H4 (cell line): ENCODE measurements at regions not wholly inside any gene's neighbourhood (a gene's known extent, or its start where the extent isn't known, plus 50 kb on each side); places are given as distances from the start of the nearest gene placed in this dataset.

Experiments used
- DNase-seq: peaks from one replicate; pipeline ENCODE4 v3.0.0-alpha.2; 2015; ENCODE audit warnings: low spot score

DNA sequence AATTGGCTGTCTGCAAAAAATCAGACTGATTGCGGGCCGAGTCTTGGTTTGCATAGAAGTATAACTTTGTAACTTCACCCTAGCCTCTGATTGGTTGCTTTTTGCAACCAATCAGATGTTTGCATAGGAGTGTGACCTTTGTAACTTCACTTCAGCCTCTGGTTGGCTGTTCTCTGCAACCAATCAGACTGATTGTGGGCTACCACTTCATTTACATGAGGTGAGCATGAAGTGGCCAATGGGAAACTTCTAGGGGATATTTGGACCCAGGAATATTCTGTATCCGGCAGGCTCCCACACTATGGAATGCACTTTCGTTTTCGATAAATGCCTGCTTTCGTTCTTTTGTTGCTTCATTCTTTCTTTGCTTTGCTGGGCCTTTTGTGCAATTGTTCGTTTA lies 667.7 kb downstream of the FAM133A start:
- peak; percentile 71 for DNase-seq

DNA sequence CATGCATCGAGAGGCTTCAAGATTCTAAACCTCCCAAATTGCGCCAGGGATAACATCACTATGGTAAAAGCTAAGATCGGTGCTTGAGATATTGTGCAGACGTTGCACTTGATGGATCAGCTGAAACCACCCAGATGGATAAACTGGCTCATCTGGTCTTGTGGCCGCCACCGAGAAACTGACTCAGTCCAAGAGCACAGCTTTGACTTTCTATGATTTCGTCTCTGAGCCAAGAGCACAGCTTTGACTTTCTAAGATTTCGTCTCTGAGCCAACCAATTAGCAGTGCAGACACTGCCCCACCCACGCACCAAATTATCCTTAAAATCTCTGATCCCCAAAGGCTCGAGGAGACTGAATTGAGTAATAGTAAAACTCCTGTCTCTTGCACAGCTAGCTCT lies 687.2 kb downstream of the FAM133A start:
- DNase-seq = peak; percentile 7

DNA sequence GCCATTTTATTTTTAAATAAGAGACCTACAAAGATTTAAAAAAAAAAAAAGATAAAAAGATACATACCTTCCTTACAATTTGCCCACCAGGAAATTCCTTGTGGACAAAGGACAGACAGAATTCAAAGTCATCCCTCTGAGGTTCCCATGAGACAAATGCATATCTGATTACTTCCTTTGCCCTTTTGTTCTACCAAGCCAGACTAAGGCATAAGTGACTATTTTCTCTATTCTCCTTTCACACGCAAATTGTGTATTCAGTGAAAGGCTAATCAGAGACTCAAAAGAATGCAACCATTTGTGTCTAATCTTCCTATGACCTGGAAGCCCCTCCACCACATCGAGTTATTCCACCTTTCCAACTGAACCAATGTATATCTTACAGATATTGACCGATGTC lies 691.7 kb downstream of the FAM133A start:
- no peak for DNase-seq

DNA sequence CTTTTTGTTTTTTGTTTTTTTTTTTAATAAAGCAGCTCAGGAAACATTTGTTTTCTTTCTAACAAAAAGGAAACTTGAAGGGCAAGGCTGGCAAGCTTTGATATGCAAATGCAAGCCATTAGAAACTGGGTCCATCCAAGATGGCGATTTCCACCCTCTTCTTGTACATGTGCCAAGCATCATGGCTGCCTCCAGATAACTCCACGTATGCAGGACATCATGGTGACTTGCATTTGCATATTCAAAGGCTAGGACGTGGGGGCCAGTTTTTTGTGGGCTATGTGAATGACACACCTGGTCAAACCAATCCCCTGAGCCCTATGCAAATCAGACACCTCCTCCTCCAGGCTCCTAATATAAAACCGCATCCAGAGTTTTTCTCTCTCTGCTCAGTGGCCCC lies 692.6 kb downstream of the FAM133A start:
- DNase-seq = no peak

DNA sequence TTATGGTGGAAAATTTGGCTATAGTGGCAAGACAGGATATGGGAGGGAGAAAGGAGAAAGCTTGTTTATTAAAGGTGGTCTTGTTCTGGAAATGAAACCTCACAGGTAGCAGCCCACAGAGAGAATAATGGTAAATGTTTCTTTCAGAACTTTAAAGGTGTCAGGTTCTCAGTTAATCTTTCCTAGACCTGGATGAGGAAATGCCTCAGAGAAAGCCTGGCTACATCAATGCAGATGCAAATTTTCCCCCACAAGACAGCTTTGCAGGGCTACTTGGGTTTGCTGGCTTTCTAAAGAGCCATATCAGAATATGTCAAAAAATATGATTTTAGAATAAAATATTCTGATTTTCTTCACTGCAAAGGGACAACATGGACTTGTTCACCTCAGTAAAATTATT lies 715.0 kb downstream of the FAM133A start:
- DNase-seq = no peak

DNA sequence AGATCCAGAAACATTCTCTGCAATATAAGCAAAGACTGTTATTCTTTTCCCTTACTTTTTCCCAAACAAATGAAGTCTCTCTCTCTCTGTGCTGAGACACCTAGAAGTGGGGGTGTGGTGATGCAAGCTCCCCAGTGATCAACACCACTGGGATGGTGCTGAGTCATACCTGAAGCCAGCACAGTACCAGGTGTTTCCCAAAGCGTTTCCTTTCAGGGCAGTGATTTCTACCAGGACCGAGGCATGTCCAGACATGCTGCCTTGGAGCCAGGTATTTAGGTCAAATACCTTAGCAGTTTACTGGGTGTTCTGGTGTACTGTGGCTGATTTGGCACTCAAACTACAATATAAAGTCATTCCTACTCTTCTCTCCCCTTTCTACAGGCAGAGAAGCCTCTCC lies 726.5 kb downstream of the FAM133A start:
- peak; percentile 10 for DNase-seq

DNA sequence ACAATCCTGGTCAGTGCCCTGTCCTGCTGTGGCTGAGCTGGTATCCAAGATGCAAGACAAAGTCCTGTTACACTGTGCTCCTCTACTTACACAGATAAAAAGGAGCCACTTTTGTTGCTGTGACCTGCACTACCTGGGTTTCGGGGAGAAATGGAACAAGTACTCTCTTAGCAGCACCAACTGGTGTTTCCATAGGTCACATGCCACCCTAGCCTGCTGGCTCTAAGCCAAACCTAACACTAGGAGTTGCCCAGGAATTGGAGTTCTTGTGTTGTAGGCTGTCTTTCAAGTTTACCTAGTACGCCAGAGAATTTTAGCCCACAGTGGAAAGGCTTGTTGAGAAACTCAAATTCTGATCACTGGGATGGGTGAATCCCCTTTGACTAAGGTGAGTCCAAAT lies 727.4 kb downstream of the FAM133A start:
- DNase-seq = no peak

DNA sequence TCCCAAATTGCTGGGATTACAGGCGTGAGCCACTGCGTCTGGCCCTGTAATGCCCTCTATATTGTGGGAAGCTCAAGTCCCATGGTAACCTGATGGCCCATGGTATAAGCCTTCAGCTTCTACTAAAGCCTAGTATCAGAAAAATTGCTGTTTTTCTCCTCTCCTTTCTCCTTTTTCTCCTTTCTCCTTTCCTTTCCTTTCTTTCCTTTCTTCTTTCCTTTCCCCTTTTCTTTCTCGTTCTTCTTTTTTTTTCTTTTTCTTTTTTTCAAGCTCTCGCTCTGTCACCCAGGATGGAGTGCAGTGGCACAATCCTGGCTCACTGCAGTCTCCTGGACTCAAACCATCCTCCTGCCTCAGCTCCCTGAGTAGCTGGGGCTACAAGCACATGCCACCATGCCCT lies 740.7 kb downstream of the FAM133A start:
- no peak for DNase-seq

DNA sequence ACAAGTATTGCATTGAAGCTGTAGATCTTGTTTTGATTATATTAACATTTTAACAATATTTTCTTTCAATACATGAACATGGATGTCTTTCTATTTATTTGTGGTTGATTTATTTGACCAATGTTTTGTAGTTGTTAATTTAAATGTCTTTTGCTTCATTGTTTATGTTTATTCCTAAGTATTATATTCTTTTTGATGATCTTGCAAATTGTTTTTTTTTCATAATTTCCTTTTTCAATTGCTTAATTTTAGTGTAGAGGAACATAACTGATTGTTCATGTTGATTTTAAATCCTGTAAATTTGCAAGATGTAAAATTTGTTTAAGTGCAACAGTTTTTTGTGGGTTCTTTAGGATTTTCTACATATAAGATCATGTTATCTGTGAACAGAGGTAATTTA lies 744.1 kb downstream of the FAM133A start:
- DNase-seq = no peak

DNA sequence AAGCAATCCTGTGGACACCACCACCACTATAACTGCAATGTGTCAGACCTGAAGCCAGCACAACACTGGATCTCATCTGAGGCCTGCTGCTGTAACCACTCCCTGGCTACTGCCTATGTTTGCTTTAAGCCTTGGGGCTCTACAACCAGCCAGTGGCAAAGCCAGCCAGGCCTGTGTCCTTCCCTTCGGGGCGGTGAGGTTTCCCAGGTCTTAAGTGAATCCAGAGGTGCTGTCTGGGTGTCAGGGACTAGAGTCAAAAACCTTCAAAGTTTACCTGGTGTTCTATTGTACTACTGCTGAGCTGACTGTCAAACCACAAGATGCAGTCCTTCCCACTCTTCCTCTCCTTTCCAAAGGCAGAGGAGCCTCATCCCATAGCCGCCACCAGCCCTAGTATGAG lies 750.5 kb downstream of the FAM133A start:
- no peak for DNase-seq

DNA sequence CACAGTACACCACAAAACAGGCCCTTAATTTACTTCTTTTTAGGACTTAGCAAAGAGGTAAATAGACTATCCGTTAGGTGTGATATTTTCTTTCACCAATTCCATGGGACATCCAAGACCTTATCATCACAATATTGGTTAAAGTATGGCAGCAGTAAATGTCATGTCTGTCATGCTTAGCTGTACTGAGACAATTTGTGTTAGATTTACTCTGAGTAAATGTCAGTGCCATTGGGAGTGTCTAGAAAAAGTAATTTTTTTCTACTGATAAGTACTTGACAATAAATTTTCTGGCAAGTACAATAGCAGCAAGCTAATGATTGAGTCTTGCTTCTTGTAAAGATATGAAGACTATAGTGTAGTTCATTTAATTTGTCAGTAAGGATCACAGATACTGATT lies 756.1 kb downstream of the FAM133A start:
- DNase-seq = no peak

DNA sequence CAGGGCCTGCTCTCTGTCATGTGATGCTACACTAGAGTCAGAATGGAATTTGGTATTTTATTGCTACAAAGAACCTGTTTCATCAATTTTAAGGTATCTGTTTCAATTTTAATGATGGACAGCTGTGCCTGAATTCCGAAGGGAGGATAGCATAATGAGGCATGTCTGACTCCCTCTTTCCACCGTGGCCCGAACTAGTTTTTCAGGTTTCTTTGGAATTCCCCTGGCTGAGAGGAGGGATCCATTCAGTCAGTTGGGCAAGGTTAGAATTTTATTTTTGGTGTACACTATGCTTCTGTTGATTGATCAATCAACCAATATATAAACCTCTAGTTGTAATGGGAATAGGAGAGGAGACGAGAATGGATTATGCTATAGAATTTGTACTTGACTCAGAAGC lies 761.8 kb downstream of the FAM133A start:
- DNase-seq = no peak

DNA sequence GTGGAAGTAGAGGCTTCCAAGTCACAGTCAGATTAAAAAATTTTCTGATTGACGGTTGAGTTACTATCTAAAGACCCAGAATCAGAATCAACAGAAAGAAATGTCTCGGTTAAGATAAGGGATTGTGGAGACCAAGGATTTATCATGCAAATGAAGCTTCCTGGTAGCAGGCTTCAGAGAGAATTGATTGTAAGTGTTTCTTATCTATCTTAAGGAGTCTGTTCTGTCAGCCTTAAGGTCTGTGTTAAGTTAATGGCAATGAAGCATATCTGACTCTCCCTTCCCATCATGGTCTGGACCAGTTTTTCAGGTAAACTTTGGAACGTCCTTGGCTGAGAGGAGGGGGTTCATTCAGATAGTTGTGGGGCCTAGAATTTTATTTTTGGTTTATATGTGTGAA lies 780.2 kb downstream of the FAM133A start:
- no peak for DNase-seq

DNA sequence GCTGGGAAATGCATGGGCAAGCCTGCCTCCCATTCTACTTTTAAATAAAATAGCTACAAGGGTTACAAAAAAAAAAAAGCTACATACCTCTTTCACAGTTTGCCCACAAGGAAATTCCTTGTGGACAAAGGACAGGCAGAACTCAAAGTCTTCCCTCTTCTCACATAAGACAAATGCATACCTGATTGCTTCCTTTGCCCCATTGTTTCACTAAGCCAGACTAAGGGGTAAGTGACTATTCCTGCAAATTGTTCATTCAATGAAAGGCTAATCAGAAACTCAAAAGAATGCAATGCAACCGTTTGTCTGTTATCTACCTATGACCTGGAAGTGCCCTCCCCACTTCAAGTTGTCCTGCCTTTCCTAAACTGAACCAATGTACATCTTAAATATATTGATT lies 780.6 kb downstream of the FAM133A start:
- no peak for DNase-seq

DNA sequence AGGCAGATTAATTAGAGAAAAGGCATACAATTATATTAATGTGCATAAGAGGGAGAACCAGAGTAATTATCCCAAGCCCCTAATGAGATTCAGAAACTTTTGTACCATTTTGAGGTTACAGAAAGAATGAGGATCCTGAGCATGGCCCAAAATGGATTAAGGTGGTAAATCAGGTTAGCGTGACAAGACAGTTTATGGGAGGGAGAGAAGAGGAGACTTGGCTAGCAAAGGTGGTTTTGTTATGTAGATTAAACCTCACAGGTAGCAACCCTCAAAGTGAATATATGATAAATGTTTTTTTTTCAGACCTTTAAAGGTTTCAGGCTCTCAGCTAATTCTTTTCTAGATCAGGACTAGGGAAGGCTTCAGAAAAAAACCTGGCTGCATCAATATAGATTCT lies 781.8 kb downstream of the FAM133A start:
- no peak for DNase-seq

DNA sequence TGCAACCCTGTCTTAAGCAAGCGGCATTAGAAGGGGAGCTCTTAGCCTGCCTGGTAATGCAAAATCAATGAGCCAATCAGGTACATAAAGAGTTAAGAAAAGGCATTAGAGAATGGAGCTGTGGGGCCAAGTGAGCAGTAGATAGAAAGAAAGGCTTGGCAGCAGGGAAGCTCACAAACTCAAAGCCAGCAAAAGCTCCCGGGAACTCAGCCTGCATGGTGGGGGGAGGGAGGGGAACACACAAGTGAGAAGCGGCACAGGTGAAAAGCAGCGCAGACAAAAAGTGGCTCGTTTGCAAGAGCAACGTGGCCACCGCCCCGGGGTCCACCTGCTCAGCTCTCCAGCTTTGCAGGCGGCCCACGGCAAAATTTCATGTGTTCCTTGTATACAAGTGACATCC lies 818.5 kb downstream of the FAM133A start:
- DNase-seq = no peak

DNA sequence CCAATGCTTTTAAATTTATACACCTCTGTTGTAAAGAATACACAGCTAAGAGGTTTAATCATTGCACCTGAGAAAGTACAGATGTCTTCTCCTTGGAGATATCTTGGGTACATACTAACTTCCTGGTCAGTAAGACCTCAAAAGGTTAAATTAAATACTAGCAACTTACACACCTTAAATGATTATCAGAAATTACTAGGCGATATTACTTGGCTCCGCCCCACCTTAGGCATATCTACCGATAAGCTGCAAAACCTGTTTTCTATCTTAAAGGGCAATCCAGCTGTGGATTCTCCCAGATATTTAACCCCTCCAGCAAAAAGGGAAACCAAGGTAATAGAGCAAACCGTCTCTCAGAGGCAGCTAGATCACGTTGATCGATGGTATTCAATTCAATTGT lies 819.4 kb downstream of the FAM133A start:
- DNase-seq = no peak

DNA sequence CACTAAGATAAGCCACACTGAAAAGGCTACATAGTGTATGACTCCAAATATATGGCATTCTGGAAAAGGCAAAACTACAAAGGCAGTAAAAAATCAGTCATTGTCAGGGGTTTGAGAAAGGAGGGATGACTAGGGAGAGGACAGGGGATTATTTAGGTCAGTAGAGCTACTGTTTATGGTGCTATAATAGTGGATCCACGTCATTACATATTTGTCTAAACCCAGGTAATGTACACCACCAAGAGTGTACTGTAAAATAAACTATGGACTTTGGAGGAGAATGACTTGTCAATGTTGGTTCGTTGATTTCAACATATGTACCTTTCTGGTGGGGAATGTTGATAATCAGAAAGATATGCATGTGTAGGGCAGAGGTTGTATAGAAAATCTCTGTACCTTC lies 837.6 kb downstream of the FAM133A start:
- DNase-seq = no peak

DNA sequence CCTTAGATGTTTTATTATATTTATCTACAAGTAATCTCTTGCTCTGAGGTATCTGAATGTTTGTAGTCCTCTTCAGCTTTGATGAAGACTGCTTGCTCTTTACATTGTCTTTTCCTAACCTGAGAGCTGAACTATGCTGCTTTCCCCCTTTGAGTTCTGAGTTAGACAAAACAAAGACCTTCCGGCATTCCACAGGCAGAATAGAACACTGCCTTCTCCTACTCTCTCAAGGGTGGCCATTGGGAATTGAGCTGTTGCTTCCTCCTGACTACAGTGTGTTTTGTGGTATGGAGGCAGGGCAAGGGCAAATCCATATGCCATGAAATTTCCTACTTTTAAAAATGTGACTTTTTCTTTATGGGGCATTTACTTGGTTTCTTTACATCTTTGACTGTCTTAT lies 841.0 kb downstream of the FAM133A start:
- no peak for DNase-seq

DNA sequence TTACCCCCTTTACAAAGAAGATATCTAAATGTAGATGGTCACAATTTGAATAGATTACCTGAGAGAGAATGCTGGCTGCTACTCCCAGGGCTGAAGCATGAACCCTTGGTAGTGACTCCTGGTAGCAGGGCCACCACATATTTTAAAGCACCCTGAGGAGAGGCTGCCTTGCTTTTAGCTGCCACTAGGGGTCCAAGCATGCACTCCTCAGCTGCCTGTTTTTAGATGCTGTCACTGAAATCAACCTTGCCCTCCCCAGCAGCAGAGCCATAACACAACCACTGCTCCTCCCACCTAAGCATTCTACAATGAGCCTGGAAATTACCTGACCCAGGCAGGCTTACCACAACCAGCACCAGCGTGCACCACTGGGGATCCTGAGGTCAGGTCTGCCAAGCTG lies 850.9 kb downstream of the FAM133A start:
- DNase-seq = no peak

DNA sequence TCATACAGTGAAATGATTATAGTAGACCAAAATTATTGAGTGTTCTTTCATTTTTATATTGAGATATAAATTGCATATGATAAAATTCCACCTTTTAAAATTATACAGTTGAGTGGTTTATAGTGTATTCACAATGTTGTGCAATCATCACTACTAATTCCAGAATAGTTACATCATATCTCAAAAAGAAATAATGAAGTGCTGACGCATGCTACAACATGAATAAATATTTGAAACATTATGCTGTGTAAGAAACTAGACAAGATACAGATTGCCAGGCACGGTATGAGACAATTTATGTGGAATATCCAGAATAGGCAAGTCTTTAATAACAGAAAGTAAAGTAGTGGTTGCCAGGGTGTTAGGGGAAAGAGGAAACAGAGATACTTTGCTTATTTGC lies 871.7 kb downstream of the FAM133A start:
- no peak for DNase-seq

DNA sequence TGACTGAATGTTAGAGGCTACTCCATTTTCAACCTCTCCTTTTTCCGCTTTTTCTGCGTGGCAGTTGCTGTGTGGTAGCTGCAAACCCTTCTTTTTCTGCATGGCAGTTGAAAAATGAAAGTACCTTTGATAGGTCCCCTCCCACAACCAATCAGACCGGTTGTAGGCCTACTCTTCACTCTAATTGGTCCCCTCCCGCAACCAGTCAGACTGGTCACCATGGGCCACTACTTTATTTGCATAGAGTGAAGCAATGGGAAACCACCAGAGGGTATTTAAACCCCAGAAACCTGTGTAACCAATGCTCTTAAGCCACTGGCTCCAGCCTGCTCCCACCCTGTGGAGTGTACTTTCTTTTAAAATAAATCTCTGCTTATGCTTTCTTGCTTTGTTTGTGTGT lies 877.8 kb downstream of the FAM133A start:
- peak; percentile 3 for DNase-seq

DNA sequence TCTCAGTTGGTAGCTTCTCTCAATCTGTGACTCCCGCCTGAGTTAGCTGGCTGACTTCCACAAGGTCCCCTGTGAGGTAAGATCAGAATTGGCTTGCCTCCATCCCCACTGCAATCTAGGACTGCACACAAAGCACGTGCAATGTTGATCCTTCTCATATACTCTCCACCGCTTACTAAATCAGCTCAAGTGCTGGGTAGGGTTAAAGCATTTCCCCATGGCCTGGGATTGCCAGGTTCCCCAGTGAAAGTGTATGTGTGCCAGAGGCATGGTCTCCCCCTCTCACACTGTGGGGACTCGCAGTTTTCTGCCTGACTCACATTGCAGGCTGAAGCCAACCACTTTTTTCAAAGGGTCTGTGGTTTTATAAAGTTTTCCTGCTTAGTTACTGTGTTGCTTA lies 886.9 kb downstream of the FAM133A start:
- peak; percentile 2 for DNase-seq

DNA sequence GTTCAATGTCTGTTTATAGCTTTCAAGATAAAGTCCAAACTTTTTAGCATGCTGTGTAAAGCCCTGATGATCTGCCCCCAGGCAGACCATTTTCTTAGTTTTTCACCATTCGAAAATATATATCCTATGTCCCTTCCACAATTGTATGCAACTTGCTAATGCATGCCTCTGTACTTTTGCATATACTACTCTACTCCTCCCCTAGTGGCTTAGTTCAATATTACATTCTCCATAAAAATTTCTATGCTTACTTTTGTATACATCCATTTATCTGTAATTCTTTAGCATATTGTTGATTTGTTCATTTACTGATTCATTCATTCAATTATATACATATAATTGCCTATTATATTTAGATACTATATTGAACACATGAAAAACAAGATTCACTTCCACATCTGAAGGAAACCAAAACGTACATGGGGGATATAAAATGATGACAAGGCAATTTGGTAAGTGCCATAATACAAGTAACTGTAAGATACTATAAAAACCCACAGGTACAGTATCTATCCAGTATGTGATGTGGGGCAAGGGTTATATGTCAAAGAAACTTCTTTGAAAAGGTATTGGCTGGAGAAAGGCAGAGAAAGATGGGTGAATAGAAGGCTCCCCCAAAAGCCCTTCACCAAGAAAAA lies 902.5 kb downstream of the FAM133A start:
- DNase-seq = no peak

DNA sequence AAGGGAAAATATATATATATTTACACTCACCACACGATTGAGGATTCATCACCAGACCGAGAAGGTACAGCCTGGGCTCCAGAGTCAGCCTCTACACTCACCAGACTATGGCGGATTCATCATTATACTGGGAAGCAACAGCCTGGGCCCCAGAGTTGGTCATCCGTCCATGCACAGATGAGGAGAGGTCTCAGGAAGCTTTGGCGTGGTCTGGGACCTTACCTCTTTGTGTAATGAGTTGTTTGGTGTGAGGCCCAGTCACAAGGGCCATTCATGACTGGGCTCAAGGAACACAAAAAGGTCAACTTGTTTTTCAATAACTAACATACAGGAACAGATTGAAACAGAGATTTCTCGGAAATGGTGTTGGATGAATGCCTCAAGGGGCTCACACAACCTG lies 926.1 kb downstream of the FAM133A start:
- no peak for DNase-seq
